ENCODE measurements at regions not wholly inside any gene's neighbourhood (a gene's known extent, or its start where the extent isn't known, plus 50 kb on each side); places are given as distances from the start of the nearest gene placed in this dataset.

DNA sequence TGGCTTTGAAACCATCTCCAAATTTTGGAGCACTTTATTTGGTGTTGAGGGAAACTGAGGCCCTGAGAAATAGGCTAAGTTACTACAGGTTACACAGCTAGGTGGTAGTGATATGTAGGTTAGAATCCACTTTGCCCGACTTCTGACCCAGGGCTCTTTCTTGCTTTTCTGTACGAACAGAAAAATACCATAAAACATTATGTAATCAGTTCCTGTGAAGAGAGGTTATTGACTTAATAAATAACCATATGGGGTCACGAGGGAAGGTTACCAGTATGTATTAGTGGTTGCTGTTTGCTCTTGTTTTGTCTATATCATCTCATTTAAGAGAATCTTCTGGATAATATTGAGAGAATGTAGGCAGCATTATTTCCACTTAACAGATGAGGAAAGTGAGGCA lies 172.2 kb upstream of the MAF start:
- H3K4me3 Mint-ChIP-seq = no peak overlapping the region
- H3K27me3 ChIP-seq (ENCODE audit: insufficient read depth, low read length) = no peaks in the 10 kb centered on the region

More for the DNA sequence above, 172.2 kb upstream of the MAF start:
- no peaks in the 10 kb centered on the region for H3K79me1 ChIP-seq (ENCODE audit: insufficient read depth, low read depth, low read length, poor library complexity, severe bottlenecking)
- peaks cover 5% of the 10 kb centered on the region for H3K23me2 ChIP-seq (ENCODE audit: insufficient read length, low read depth, low read length, poor library complexity, severe bottlenecking)
- no peaks in the 10 kb centered on the region; the same call in 1 of the 2 replicates for H3K4me1 ChIP-seq (ENCODE audit: insufficient read depth, low read length)
- Mint-ChIP-seq H3K4me1 (peaks cover 32 to 35% of the 10 kb centered on the region in 2 experiments), H3K9me3 (no peaks in the 10 kb centered on the region; a peak in 1 of 5 replicates), H3K27me3 (ENCODE audit: low read depth) (peaks cover 7% of the 10 kb centered on the region), H3K36me3 (ENCODE audit: insufficient read depth in 1 of 3, low read depth in 3 of 3) (no peaks in the 10 kb centered on the region), H3K27ac (no peak overlapping the region)
- H2BK15ac ChIP-seq (ENCODE audit: low read depth, low read length) = no peak overlapping the region
- H3K4ac ChIP-seq (ENCODE audit: low read depth, low read length) = no peak overlapping the region
- H3K9me3 ChIP-seq (ENCODE audit: control insufficient read depth, low read depth, low read length) = no peaks in the 10 kb centered on the region
- no peak for DNase-seq
- no peak overlapping the region for H2BK12ac ChIP-seq (ENCODE audit: insufficient read length, low read depth, low read length)
- no peak overlapping the region for H2BK5ac ChIP-seq (ENCODE audit: insufficient read length, low read length)
- H3K27ac ChIP-seq (ENCODE audit: insufficient read length, low read depth, low read length) = no peak overlapping the region
- no peak overlapping the region for H3K14ac ChIP-seq (ENCODE audit: insufficient read depth, low read length)
- H3K23ac ChIP-seq (ENCODE audit: insufficient read length, low read depth, low read length) = no peak overlapping the region
- H4K5ac ChIP-seq (ENCODE audit: insufficient read length, low read depth, low read length) = no peak overlapping the region
- no peak overlapping the region for H2BK120ac ChIP-seq (ENCODE audit: low read depth, low read length, poor library complexity, severe bottlenecking)
- WGBS (ENCODE audit: extremely low coverage, insufficient read length, low lambda C conversion rate) = no CpG with 5 or more reads among the region's 3 CpGs
- H4K8ac ChIP-seq (replicated peaks; ENCODE audit: insufficient read length, low read depth, low read length) = no peak overlapping the region
- no peak overlapping the region for H4K91ac ChIP-seq (ENCODE audit: insufficient read length, low read depth, low read length)
- no peak overlapping the region for H2AFZ ChIP-seq (ENCODE audit: low read length)
- H3K56ac ChIP-seq (ENCODE audit: insufficient read length, low read depth, low read length) = no peak overlapping the region
- H4K20me1 ChIP-seq (ENCODE audit: control insufficient read depth, insufficient read depth, insufficient read length) = no peaks in the 10 kb centered on the region
- H2BK20ac ChIP-seq (ENCODE audit: low read depth, low read length, poor library complexity, severe bottlenecking) = no peak overlapping the region
- H2AK5ac ChIP-seq (ENCODE audit: insufficient read length, low read length) = no peak overlapping the region
- H3K18ac ChIP-seq (ENCODE audit: insufficient read length, low read depth, low read length) = no peak overlapping the region
- TF ChIP-seq CTCF (conservative IDR thresholded peaks at IDR 0.05) = no peak
- no peaks in the 10 kb centered on the region for H3K79me2 ChIP-seq (ENCODE audit: insufficient read depth, low read length)
- H3T11ph ChIP-seq (ENCODE audit: low read length) = no peak overlapping the region
- no peak overlapping the region for H3K4me2 ChIP-seq (ENCODE audit: insufficient read depth, insufficient read length, low read length)
- no peak overlapping the region for H3K9ac ChIP-seq (ENCODE audit: extremely low read depth, insufficient read length, low read length)

Measured in H9 (cell line).